Panc1 (cell line): ENCODE measurements at regions not wholly inside any gene's neighbourhood (a gene's known extent, or its start where the extent isn't known, plus 50 kb on each side); places are given as distances from the start of the nearest gene placed in this dataset.

Source experiments
- POLR2AphosphoS5 ChIP-seq: IDR thresholded peaks from 2 replicates; pipeline ENCODE4 v1.6.1; 2012; ENCODE audit warnings: mild to moderate bottlenecking, low read depth, low read length, moderate library complexity
- SIN3A ChIP-seq: IDR thresholded peaks from 2 replicates; pipeline ENCODE4 v1.6.1; 2012; ENCODE audit warnings: low read depth, mild to moderate bottlenecking, low read length, moderate library complexity, borderline replicate concordance; ENCODE audit not compliant: insufficient read depth
- TF ChIP-seq, protein P1 (sequence below): fragments of 450-650 bp; IDR thresholded peaks from 2 replicates; pipeline ENCODE4 v1.5.1; 2017; ENCODE audit warnings: mild to moderate bottlenecking
- TF ChIP-seq, protein P2 (sequence below), 2 experiments: IDR thresholded peaks; 2 replicates each; pipeline ENCODE4 v1.6.1; 2011 to 2012; ENCODE audit warnings: low read depth in 2 of 2, control low read depth in 1 of 2, low read length in 1 of 2, mild to moderate bottlenecking in 1 of 2, moderate library complexity in 1 of 2; ENCODE audit not compliant: insufficient read depth in 1 of 2

DNA sequence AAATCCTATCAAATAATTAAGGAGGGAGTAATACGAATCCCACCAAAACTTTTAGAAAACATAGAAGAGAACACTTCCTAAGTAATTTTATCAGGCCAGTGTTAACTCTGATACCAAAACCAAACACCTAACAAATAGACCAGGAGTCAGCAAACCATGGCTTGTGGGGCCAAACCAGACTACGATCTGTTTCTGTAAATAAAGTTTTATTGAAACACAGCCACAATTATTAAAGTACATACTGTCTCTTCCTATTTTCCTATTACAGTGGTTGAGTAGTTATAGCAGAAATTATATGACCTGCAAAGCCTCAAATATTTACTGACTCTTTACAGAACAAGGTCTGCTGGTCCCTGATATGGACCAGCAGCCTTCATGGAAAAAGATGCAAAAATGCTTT is 73.1 kb upstream of the ELN start:
- TF ChIP-seq, protein P1, sequence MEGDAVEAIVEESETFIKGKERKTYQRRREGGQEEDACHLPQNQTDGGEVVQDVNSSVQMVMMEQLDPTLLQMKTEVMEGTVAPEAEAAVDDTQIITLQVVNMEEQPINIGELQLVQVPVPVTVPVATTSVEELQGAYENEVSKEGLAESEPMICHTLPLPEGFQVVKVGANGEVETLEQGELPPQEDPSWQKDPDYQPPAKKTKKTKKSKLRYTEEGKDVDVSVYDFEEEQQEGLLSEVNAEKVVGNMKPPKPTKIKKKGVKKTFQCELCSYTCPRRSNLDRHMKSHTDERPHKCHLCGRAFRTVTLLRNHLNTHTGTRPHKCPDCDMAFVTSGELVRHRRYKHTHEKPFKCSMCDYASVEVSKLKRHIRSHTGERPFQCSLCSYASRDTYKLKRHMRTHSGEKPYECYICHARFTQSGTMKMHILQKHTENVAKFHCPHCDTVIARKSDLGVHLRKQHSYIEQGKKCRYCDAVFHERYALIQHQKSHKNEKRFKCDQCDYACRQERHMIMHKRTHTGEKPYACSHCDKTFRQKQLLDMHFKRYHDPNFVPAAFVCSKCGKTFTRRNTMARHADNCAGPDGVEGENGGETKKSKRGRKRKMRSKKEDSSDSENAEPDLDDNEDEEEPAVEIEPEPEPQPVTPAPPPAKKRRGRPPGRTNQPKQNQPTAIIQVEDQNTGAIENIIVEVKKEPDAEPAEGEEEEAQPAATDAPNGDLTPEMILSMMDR = no peak
- TF ChIP-seq, protein P2, sequence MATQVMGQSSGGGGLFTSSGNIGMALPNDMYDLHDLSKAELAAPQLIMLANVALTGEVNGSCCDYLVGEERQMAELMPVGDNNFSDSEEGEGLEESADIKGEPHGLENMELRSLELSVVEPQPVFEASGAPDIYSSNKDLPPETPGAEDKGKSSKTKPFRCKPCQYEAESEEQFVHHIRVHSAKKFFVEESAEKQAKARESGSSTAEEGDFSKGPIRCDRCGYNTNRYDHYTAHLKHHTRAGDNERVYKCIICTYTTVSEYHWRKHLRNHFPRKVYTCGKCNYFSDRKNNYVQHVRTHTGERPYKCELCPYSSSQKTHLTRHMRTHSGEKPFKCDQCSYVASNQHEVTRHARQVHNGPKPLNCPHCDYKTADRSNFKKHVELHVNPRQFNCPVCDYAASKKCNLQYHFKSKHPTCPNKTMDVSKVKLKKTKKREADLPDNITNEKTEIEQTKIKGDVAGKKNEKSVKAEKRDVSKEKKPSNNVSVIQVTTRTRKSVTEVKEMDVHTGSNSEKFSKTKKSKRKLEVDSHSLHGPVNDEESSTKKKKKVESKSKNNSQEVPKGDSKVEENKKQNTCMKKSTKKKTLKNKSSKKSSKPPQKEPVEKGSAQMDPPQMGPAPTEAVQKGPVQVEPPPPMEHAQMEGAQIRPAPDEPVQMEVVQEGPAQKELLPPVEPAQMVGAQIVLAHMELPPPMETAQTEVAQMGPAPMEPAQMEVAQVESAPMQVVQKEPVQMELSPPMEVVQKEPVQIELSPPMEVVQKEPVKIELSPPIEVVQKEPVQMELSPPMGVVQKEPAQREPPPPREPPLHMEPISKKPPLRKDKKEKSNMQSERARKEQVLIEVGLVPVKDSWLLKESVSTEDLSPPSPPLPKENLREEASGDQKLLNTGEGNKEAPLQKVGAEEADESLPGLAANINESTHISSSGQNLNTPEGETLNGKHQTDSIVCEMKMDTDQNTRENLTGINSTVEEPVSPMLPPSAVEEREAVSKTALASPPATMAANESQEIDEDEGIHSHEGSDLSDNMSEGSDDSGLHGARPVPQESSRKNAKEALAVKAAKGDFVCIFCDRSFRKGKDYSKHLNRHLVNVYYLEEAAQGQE (IDR thresholded peaks at IDR 0.05; ENCODE audit: insufficient read depth in 1 of 2, low read depth in 2 of 2, low read length in 1 of 2) = no peak
- TF ChIP-seq SIN3A (no peak), POLR2AphosphoS5 (no peak)
